Adrenal gland (tissue), 5 donors: ENCODE measurements at regions not wholly inside any gene's neighbourhood (a gene's known extent, or its start where the extent isn't known, plus 50 kb on each side); places are given as distances from the start of the nearest gene placed in this dataset.

Experiments used
- POLR2A ChIP-seq, 2 donors: fragments of 450-650 bp; IDR thresholded peaks; one replicate each; pipeline ENCODE4 v1.6.1; 2017; ENCODE audit warnings: antibody characterized with exemption in 2 of 2, mild to moderate bottlenecking in 2 of 2, moderate library complexity in 1 of 2
- TF ChIP-seq, protein P1 (sequence below), 6 experiments: fragments of 450-650 bp in 4 of 6; fragments of 200-600 bp in 2 of 6; sonication (generic) in 1 of 6; IDR thresholded peaks; 1 replicate in 5 of 6; 2 replicates in 1 of 6; pipeline versions ENCODE4 v1.5.1 to v1.8.0; 2016 to 2021; ENCODE audit warnings: antibody characterized with exemption in 6 of 6, mild to moderate bottlenecking in 2 of 6, moderate library complexity in 1 of 6
- donor health status: DM: no; HTN: no; CAD: no.

GRCh38 chrX:82775426-82775825, 732.7 kb upstream of the POU3F4 start:
- TF ChIP-seq POLR2A (IDR thresholded peaks at IDR 0.05): no peak
- TF ChIP-seq, protein P1, sequence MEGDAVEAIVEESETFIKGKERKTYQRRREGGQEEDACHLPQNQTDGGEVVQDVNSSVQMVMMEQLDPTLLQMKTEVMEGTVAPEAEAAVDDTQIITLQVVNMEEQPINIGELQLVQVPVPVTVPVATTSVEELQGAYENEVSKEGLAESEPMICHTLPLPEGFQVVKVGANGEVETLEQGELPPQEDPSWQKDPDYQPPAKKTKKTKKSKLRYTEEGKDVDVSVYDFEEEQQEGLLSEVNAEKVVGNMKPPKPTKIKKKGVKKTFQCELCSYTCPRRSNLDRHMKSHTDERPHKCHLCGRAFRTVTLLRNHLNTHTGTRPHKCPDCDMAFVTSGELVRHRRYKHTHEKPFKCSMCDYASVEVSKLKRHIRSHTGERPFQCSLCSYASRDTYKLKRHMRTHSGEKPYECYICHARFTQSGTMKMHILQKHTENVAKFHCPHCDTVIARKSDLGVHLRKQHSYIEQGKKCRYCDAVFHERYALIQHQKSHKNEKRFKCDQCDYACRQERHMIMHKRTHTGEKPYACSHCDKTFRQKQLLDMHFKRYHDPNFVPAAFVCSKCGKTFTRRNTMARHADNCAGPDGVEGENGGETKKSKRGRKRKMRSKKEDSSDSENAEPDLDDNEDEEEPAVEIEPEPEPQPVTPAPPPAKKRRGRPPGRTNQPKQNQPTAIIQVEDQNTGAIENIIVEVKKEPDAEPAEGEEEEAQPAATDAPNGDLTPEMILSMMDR (IDR thresholded peaks at IDR 0.05): no peak
